Smooth muscle cell (in vitro differentiated cells): ENCODE measurements at regions not wholly inside any gene's neighbourhood (a gene's known extent, or its start where the extent isn't known, plus 50 kb on each side); places are given as distances from the start of the nearest gene placed in this dataset.

Source experiments
- DNase-seq: peaks from one replicate; lab custom pipeline; 2025; ENCODE audit not compliant: unreplicated experiment; lab: John Stamatoyannopoulos, UW
- H2AFZ ChIP-seq: fragments of 200-600 bp; sonication (generic); 2 replicates; pipeline ENCODE4 v1.6.0; 2016; ENCODE audit warnings: antibody characterized with exemption, low read depth, mild to moderate bottlenecking
- H3F3A ChIP-seq: fragments of 200-600 bp; sonication (generic); 2 replicates; pipeline ENCODE4 v1.6.0; 2017; ENCODE audit warnings: antibody characterized with exemption, low read depth
- H3K27ac ChIP-seq: fragments of 200-600 bp; sonication (generic); 2 replicates; pipeline ENCODE4 v1.5.1; 2016; ENCODE audit warnings: low read depth, mild to moderate bottlenecking
- H3K27me3 ChIP-seq: fragments of 200-600 bp; sonication (generic); 2 replicates; pipeline ENCODE4 v1.6.1; 2016; ENCODE audit warnings: low read depth, mild to moderate bottlenecking
- H3K36me3 ChIP-seq: fragments of 200-600 bp; sonication (generic); 2 replicates; pipeline ENCODE4 v1.5.1; 2016; ENCODE audit warnings: low read depth
- H3K4me1 ChIP-seq: fragments of 200-600 bp; sonication (generic); 2 replicates; pipeline ENCODE4 v1.5.1; 2016; ENCODE audit warnings: low read depth
- H3K4me2 ChIP-seq: fragments of 200-600 bp; sonication (generic); 2 replicates; pipeline ENCODE4 v1.6.0; 2016; ENCODE audit warnings: mild to moderate bottlenecking
- H3K4me3 ChIP-seq: fragments of 200-600 bp; sonication (generic); 2 replicates; pipeline ENCODE4 v1.5.1; 2016; ENCODE audit warnings: mild to moderate bottlenecking
- H3K79me2 ChIP-seq: fragments of 200-600 bp; sonication (generic); 2 replicates; pipeline ENCODE4 v1.6.0; 2016; ENCODE audit warnings: low read depth, mild to moderate bottlenecking
- H3K9ac ChIP-seq: fragments of 200-600 bp; sonication (generic); 2 replicates; pipeline ENCODE4 v1.6.0; 2016; ENCODE audit warnings: low read depth
- H3K9me3 ChIP-seq: fragments of 200-600 bp; sonication (generic); replicated peaks from 2 replicates; pipeline ENCODE4 v1.5.1; 2016; ENCODE audit warnings: low read depth
- H4K20me1 ChIP-seq: fragments of 200-600 bp; sonication (generic); 2 replicates; pipeline ENCODE4 v1.6.0; 2016; ENCODE audit warnings: low read depth
- CTCF ChIP-seq: fragments of 200-600 bp; sonication (generic); IDR thresholded peaks from 2 replicates; pipeline ENCODE4 v1.5.1; 2017; ENCODE audit warnings: borderline replicate concordance, mild to moderate bottlenecking, antibody characterized with exemption; ENCODE audit not compliant: insufficient read depth, poor library complexity, severe bottlenecking
- WGBS: methylation state at CpG from one replicate; pipeline ENCODE4 v1.1.7; 2016; ENCODE audit warnings: low lambda C conversion rate; 5-methylcytosine and 5-hydroxymethylcytosine counted together

- no peak overlapping the region for H3K27ac ChIP-seq
- no peak overlapping the region for H3K4me3 ChIP-seq
- no peaks in the 10 kb centered on the region for H3K9me3 ChIP-seq
- no peaks in the 10 kb centered on the region for H3K27me3 ChIP-seq
- no peak overlapping the region for H2AFZ ChIP-seq
- H3K79me2 ChIP-seq: no peaks in the 10 kb centered on the region
- H3F3A ChIP-seq: no peaks in the 10 kb centered on the region
- no peak for TF ChIP-seq CTCF
- WGBS: 77% methylated on average over 4 of the region's 4 CpGs
- no peaks in the 10 kb centered on the region for H4K20me1 ChIP-seq
- H3K36me3 ChIP-seq: no peaks in the 10 kb centered on the region
- H3K4me2 ChIP-seq: no peak overlapping the region
- no peak for DNase-seq
- H3K4me1 ChIP-seq: peaks cover 5% of the 10 kb centered on the region
- H3K9ac ChIP-seq: no peak overlapping the region
Measured at GRCh38 chr6:44635486-44635885, 248.0 kb downstream of the CDC5L start.

DNA sequence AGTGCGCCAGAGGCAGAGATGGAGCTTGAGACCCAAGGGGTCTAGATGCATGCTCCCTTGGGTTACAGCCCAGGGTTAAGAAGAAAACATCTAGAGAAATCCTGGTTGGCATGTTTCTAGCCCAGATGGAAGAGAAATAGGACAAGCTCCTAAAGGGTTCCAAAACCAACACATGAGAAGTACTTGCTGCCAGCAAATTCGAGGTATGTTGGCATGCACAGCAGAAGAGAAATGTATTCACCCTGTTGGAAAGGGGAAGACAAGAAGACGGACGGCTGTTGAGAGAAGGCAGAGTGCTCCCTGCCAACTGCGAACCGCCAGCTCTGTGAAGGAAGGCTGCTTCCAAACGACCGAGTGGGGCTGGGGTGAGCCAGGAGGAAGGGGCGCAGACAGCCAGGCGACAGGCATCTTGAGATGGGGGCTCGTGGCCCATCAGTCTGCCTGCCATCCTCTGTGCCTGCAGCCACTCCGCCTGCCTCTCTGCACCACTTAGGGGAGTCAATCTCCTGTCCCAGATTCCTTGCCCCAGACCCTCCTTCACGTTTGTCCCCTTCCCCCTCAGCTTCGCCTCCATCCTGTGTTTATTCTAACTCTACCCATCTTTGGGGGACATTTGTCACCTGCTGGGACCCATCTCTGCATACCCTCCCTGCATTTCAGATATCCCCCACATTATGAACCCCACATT, 249.2 kb downstream of the CDC5L start:
- Histone ChIP-seq H3K79me2 (no peaks in the 10 kb centered on the region), H3K4me1 (peaks cover 5% of the 10 kb centered on the region), H2AFZ (no peak overlapping the region), H3K9me3 (no peaks in the 10 kb centered on the region), H4K20me1 (no peaks in the 10 kb centered on the region), H3K4me2 (no peak overlapping the region), H3K27me3 (no peaks in the 10 kb centered on the region), H3K36me3 (no peaks in the 10 kb centered on the region), H3F3A (no peaks in the 10 kb centered on the region), H3K4me3 (no peak overlapping the region), H3K27ac (no peak overlapping the region), H3K9ac (no peak overlapping the region)
- WGBS: 94% methylated on average over 14 of the region's 14 CpGs
- no peak for DNase-seq
- no peak for TF ChIP-seq CTCF

GRCh38 chr6:44641344-44642031, 254.0 kb downstream of the CDC5L start:
- H3K4me1 ChIP-seq: no peaks in the 10 kb centered on the region
- DNase-seq: no peak
- H3K9me3 ChIP-seq: no peaks in the 10 kb centered on the region
- H3K27ac ChIP-seq: peak overlapping the region; percentile 23
- no peaks in the 10 kb centered on the region for H3F3A ChIP-seq
- H3K4me2 ChIP-seq: no peak overlapping the region
- no peaks in the 10 kb centered on the region for H3K36me3 ChIP-seq
- no peak overlapping the region for H3K4me3 ChIP-seq
- WGBS: 70% methylated on average over 10 of the region's 10 CpGs
- H3K9ac ChIP-seq: no peak overlapping the region
- H3K27me3 ChIP-seq: no peaks in the 10 kb centered on the region
- no peaks in the 10 kb centered on the region for H4K20me1 ChIP-seq
- H2AFZ ChIP-seq: no peak overlapping the region
- TF ChIP-seq CTCF: no peak
- H3K79me2 ChIP-seq: no peaks in the 10 kb centered on the region
